ACHN (cell line): ENCODE measurements at regions not wholly inside any gene's neighbourhood (a gene's known extent, or its start where the extent isn't known, plus 50 kb on each side); places are given as distances from the start of the nearest gene placed in this dataset.

Experiments
- DNase-seq: peaks from one replicate; pipeline ENCODE4 v3.0.0-alpha.2; 2015
- in situ Hi-C: cut with HindIII; loops from 2 replicates; pipeline ENCODE4 v1.10.0; 2017; ENCODE audit warnings: low sequenced_read_pairs, low pct_ligation_motif_present, low pct_unique_long_range_greater_than_20kb

GRCh38 chr3:154060238-154061000 lies 60.8 kb upstream of the ARHGEF26 start:
- no peak for DNase-seq
- in situ Hi-C loops: no loop called here

- in situ Hi-C loops: no loop called here
- no peak for DNase-seq
Observed at GRCh38 chr3:154061001-154061370, 60.2 kb upstream of the ARHGEF26 start.

GRCh38 chr3:154062513-154062912 lies 58.7 kb upstream of the ARHGEF26 start:
- no peak for DNase-seq
- in situ Hi-C loops: no loop called here

- no peak for DNase-seq
- in situ Hi-C loops: no loop called here
Observed at GRCh38 chr3:154071146-154071545, 50.0 kb upstream of the ARHGEF26 start.
